ENCODE measurements at regions not wholly inside any gene's neighbourhood (a gene's known extent, or its start where the extent isn't known, plus 50 kb on each side); places are given as distances from the start of the nearest gene placed in this dataset.
"Not testable (repeated sequence)": the region's sequence is repeated elsewhere in the genome, so short reads cannot be mapped to it uniquely, and the experiment has no call there.

DNA sequence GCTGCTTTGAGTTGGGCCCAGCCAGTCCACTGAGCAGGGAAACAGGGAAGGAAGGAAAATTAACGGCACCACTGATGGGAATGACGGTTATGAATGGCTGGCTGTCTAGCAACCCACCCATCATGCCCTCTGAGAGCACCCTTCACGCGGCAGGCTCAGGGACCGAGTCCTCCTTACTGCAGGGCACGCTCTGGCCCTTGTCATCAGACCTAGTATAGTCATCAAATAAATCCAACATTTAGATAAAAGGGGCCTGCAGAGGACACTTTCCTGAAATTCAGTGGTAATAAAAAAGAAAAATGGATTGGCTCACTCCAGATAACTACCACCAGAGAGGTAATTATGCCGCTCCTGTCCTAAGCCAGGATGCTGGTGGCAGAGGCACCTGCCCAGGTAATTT is 509.4 kb downstream of the MATN1 start:
- in situ Hi-C loops (cut with HindIII; ENCODE audit: low pct_unique_long_range_greater_than_20kb, low sequenced_read_pairs), result no loop called here
- TF ChIP-seq JUND (IDR thresholded peaks at IDR 0.05; ENCODE audit: low read depth), result no peak
- no peak for DNase-seq (ENCODE audit: low read depth in 1 of 2, low spot score in 1 of 2)

DNA sequence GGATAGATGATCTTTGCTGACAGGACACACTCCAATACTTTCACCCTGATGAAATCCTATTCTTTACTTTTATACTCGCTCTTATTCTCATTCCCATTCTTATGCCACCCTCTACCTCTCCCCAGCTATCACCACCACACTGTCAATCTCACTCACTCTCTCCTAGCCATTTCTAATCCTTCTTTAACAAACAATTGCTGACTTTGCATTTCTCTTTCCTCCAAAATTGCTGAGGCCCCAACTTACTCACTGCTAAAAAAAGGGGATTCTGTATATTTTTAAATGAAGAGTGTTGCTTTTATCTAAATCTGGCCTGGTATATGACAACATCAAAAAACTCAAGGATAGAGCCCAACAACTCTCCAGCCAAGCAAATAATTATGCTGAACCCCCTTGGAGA is 515.4 kb downstream of the MATN1 start:
- in situ Hi-C loops (cut with HindIII; ENCODE audit: low pct_unique_long_range_greater_than_20kb, low sequenced_read_pairs); DNase-seq (ENCODE audit: low read depth in 1 of 2, low spot score in 1 of 2): not testable (repeated sequence)

DNA sequence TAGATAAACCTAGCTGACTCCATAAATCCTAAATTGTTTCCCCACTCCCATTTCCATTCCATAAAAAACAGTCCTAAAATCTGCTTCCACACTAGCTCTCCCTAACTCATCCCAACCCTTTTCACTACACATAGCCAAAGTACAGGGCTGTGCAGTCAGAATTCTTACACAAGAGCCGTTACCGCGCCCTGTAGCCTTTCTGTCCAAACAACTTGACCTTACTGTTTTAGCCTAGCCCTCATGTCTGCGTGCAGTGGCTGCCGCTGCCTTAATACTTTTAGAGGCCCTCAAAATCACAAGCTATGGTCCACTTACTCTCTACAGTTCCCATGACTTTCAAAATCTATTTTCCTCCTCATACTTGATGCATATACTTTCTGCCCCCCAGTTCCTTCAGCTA is 516.8 kb downstream of the MATN1 start:
- in situ Hi-C loops (cut with HindIII; ENCODE audit: low pct_unique_long_range_greater_than_20kb, low sequenced_read_pairs); DNase-seq (ENCODE audit: low read depth in 1 of 2, low spot score in 1 of 2): not testable (repeated sequence)

DNA sequence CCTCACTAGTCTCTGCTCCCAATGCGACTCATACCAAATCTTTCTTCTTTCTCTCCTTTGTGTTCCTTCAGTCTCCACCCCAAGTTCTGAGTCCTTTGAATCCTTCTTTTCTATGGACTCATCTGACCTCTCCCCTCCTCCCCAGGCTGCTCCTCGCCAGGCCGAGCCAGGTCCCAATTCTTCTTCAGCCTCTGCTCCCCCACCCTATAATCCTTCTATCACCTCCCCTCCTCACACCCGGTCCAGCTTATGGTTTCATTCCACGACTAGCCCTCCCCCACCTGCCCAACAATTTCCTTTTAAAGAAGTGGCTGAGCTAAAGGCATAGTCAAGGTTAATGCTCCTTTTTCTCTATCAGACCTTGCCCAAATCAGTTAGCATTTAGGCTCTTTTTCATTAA is 518.5 kb downstream of the MATN1 start:
- in situ Hi-C loops (cut with HindIII; ENCODE audit: low pct_unique_long_range_greater_than_20kb, low sequenced_read_pairs); DNase-seq (ENCODE audit: low read depth in 1 of 2, low spot score in 1 of 2): not testable (repeated sequence)

DNA sequence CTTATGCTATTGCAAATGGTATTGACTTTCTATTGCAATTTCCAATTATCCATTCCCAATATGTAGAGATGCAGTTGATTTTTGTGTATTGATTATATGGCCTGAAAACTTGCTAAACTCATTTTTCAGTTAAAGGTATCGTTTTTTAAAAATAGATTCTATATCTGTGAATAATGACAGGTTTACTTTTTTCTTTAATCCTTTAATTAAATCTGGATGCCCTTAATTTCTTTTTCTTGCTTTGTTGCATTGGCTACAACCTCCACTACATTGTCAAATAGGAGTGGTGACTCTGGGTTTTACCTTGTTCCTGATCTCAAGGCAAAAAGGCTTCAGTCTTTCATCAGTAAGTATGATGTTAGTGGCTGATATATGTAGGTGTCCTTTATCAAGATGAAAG is 522.4 kb downstream of the MATN1 start:
- TF ChIP-seq JUND (IDR thresholded peaks at IDR 0.05; ENCODE audit: low read depth), result no peak
- in situ Hi-C loops (cut with HindIII; ENCODE audit: low pct_unique_long_range_greater_than_20kb, low sequenced_read_pairs), result no loop called here
- DNase-seq (ENCODE audit: low read depth in 1 of 2, low spot score in 1 of 2), result no peak

DNA sequence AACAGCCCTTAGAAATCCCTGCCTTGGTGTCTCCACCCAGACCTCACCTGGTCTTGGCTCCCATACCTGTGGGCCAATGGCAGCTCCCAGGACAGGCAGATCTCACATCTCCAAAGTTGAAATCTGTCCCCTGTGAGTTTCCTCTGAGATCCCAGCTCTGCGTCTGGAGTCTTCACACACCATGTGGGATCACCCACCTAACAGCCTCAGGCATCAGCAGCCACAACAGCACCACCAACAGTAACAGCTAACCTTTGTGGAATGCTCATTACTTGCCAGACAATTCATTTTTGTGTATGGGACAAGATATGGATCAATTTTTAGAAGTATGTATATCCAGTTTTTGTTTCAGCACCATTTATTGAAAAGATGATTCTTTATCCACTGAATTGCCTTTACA is 523.2 kb downstream of the MATN1 start:
- no peak for DNase-seq (ENCODE audit: low read depth in 1 of 2, low spot score in 1 of 2)
- in situ Hi-C loops (cut with HindIII; ENCODE audit: low pct_unique_long_range_greater_than_20kb, low sequenced_read_pairs), result no loop called here
- no peak for TF ChIP-seq JUND (IDR thresholded peaks at IDR 0.05; ENCODE audit: low read depth)

DNA sequence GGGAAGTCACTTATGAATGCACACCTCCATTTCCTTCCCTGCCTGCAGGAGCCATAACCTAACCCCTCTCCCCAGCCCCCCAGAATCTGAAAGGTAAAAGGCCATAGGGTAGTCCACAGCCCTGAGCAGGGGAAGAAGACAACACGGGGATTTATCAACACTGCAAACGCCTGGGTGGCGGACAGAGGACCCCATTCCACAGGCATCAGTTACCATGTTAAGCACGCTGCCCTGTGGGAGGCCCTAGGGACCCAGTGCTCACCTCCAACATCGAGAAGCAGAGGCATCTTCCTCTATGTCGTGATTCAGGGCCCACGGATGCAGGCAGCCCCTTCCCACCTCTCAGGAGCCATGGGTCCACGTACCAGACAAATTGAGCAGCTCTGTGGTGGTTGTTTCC is 523.8 kb downstream of the MATN1 start:
- TF ChIP-seq JUND (IDR thresholded peaks at IDR 0.05; ENCODE audit: low read depth), result no peak
- in situ Hi-C loops (cut with HindIII; ENCODE audit: low pct_unique_long_range_greater_than_20kb, low sequenced_read_pairs), result no loop called here
- DNase-seq (ENCODE audit: low read depth in 1 of 2, low spot score in 1 of 2), result no peak

DNA sequence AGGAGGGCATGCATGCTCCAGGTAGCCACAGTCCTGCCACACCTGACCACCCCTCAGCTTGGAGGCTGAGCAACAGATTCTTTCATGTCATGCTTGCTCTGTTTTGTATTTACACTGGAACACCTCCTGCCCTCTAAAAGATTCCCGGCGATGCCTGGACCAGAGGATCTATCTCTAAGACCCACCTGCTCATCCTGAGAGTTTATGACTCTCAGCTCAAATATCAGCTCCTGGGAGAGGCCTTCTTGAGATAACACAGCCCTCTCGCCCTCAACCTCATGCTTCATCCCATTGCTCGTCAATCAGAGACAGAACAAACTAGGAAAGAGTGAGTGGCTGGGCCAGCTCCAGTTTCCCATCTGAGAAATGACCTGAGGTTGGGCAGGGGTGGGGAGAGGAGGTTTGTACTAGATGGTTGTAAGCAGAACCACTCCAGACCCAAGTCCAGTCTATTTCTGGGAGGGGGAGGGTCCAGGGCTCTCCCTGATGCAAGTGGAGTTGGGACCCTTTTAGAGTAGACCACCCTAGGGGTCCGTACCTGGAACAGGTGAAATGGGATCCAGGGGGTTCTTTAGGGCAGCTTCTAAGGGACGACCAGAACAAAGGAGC is 524.5 kb downstream of the MATN1 start:
- no peak for TF ChIP-seq JUND (IDR thresholded peaks at IDR 0.05; ENCODE audit: low read depth)
- DNase-seq (ENCODE audit: low read depth in 1 of 2, low spot score in 1 of 2), result no peak
- in situ Hi-C loops (cut with HindIII; ENCODE audit: low pct_unique_long_range_greater_than_20kb, low sequenced_read_pairs), result no loop called here

DNA sequence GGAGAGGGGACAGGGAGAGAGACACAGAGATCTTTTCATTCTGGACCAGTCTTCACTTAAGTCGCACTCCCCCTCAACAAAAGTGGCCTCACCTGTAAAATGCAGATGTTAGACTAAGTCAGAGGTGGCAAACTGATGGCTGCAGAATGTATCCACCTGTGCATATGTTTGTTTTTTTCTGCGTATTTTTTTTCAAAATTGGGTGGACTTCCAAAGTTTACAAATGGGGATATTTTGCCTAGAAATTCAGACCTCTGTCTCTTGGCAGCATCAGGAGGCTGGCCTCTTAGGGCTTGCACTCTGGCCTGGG is 525.0 kb downstream of the MATN1 start:
- no peak for DNase-seq (ENCODE audit: low read depth in 1 of 2, low spot score in 1 of 2)
- TF ChIP-seq JUND (IDR thresholded peaks at IDR 0.05; ENCODE audit: low read depth), result no peak
- in situ Hi-C loops (cut with HindIII; ENCODE audit: low pct_unique_long_range_greater_than_20kb, low sequenced_read_pairs), result no loop called here

DNA sequence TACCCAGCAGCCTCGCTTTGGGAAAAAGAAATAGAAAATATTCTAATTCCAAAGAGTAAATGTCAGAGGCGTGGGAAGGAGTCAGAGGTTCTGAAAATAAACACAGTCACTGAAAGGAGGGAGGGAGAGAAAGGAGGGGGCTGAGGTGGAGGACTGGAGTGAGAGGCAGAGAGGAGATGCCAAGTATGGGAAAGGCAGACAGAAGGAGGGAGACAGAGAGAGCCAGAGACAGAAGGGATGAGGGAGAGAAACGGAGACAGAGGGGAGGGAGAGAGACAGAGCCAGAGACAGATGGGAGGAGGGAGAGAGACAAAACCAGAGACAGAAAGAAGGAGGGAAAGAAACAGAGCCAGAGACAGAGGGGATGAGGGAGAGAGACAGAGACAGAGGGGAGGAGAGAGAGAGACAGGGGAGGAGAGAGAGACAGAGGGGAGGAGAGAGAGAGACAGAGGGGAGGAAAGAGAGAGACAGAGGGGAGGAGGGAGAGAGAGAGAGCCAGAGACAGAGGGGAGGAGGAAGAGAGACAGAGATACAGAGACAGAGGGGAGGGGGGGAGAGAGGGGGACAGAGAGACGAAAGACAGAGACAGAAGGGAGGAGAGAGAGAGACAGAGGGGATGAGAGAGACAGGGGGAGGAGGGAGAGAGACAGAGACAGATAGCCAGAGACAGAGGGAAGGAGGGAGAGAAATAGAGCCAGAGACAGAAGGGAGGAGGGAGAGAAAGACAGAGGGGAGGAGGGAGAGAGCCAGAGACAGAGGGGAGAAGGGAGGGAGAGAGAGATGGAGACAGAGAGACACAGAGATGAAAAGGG is 525.5 kb downstream of the MATN1 start:
- no peak for DNase-seq (ENCODE audit: low read depth in 1 of 2, low spot score in 1 of 2)
- in situ Hi-C loops (cut with HindIII; ENCODE audit: low pct_unique_long_range_greater_than_20kb, low sequenced_read_pairs), result no loop called here
- TF ChIP-seq JUND (IDR thresholded peaks at IDR 0.05; ENCODE audit: low read depth), result no peak

DNA sequence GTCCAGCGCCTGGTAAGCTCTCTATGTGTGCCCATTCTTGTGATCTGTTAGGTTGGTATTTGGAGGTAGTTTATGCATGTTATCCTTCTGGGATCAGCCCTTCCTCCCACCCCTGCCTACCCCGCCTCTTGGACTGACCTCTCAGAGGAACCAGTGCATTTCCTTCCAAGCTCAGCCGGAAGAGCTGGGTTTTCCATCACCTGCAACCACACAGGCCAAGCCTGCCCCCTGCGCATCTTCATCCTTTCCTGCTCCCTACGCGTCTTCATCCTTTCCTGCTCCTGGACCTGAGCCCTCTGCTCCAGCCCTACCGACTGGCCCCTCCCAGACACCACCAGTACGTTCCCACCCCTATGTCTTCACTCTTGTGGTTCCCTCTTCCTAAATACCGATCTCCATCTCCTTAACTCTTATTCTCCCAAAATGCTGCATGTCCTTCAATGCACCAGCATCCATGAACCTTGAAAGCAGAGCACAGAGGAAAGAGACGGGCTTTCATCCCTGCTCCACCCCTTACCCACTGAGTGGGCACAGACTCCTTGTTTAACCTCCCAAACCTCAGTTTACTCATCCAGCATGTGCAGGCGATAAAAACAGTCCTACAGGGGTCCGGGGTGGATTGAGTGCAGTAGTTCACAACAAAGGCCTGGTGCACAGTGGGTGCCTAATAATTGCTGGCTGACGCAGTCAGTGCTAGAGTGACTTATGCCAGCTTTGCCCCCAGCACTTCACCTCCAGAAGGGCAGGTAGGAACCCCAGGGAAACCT is 526.3 kb downstream of the MATN1 start:
- in situ Hi-C loops (cut with HindIII; ENCODE audit: low pct_unique_long_range_greater_than_20kb, low sequenced_read_pairs), result no loop called here
- no peak for TF ChIP-seq JUND (IDR thresholded peaks at IDR 0.05; ENCODE audit: low read depth)

DNA sequence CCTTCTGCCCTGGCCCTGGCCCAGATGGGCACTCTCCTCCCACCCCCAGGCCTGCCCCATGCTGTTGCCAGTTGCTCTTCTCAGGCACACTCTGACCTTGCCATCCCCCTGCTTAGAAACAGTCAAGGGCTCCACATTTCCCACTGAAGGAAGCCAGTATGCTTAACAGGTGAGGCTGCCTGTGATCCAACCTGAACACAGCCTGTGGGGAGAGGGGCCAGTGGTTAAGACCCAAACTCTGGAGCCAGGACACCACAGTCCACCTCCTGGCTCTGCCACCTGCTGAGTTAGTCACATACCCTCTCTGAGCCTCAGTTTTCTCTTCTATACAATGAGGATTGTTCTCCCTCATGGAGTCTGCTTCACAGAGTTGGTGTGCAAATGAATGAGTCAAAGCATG is 526.9 kb downstream of the MATN1 start:
- in situ Hi-C loops (cut with HindIII; ENCODE audit: low pct_unique_long_range_greater_than_20kb, low sequenced_read_pairs), result no loop called here
- no peak for DNase-seq (ENCODE audit: low read depth in 1 of 2, low spot score in 1 of 2)

More for the DNA sequence above, 526.3 kb downstream of the MATN1 start:
- no peak for DNase-seq (ENCODE audit: low read depth in 1 of 2, low spot score in 1 of 2)

DNA sequence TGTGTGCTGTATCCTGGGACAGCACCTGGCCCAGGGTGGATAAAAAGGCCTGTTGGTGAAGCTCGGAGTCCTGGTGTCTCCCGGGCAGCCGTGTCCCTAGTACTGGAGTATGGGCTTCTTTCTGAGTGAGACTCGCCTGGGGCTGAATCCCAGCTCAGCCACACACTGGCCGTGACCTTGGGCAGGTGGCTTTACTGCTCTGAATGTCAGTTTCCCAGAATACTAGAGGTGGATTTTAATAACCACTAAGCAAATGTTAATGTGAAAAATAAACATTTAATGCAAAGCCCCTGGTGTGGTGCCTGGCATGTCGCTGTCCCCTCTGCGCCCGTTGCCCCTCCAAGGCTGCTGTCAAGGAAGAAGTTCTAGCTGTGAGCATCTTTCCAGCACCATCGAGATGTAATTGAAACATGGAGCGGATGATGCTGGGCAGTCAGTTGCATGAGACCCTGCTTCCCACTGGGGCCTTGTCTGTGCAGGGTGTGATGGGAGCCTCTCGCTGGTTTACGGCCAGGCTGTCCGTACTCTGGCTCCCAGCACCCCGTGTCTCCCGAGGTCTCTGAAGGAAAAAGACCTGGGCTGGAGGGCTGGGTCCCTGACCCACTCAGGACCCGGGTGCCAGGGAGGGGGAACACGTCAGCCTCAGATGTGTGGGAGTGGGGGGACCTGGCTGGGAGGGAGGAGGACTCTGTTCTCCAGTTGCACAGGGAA is 527.8 kb downstream of the MATN1 start:
- in situ Hi-C loops (cut with HindIII; ENCODE audit: low pct_unique_long_range_greater_than_20kb, low sequenced_read_pairs), result no loop called here

More for the DNA sequence above, 526.9 kb downstream of the MATN1 start:
- TF ChIP-seq JUND (IDR thresholded peaks at IDR 0.05; ENCODE audit: low read depth), result no peak

More for the DNA sequence above, 527.8 kb downstream of the MATN1 start:
- TF ChIP-seq JUND (IDR thresholded peaks at IDR 0.05; ENCODE audit: low read depth), result no peak
- DNase-seq (ENCODE audit: low read depth in 1 of 2, low spot score in 1 of 2), result no peak

All from T47D (cell line).